ENCODE measurements at regions not wholly inside any gene's neighbourhood (a gene's known extent, or its start where the extent isn't known, plus 50 kb on each side); places are given as distances from the start of the nearest gene placed in this dataset.
A peak's percentile ranks its signal among the peaks of the same experiment; 100 is the strongest.
"Not testable (repeated sequence)": the region's sequence is repeated elsewhere in the genome, so short reads cannot be mapped to it uniquely, and the experiment has no call there.

GRCh38 chr17:54368906-54369305, 531.7 kb upstream of the TOM1L1 start:
- TF ChIP-seq, protein P1, sequence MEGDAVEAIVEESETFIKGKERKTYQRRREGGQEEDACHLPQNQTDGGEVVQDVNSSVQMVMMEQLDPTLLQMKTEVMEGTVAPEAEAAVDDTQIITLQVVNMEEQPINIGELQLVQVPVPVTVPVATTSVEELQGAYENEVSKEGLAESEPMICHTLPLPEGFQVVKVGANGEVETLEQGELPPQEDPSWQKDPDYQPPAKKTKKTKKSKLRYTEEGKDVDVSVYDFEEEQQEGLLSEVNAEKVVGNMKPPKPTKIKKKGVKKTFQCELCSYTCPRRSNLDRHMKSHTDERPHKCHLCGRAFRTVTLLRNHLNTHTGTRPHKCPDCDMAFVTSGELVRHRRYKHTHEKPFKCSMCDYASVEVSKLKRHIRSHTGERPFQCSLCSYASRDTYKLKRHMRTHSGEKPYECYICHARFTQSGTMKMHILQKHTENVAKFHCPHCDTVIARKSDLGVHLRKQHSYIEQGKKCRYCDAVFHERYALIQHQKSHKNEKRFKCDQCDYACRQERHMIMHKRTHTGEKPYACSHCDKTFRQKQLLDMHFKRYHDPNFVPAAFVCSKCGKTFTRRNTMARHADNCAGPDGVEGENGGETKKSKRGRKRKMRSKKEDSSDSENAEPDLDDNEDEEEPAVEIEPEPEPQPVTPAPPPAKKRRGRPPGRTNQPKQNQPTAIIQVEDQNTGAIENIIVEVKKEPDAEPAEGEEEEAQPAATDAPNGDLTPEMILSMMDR (IDR thresholded peaks at IDR 0.05; ENCODE audit: unreplicated experiment in 3 of 3) = no peak
- H3K9me3 Mint-ChIP-seq = peaks cover 2% of the 10 kb centered on the region
- peaks cover 7% of the 10 kb centered on the region for H3K4me1 Mint-ChIP-seq
- H3K27ac Mint-ChIP-seq = no peak overlapping the region
- H3K36me3 Mint-ChIP-seq (ENCODE audit: low read depth) = no peaks in the 10 kb centered on the region
- H3K27me3 Mint-ChIP-seq (ENCODE audit: low read depth) = no peaks in the 10 kb centered on the region
- H3K4me3 Mint-ChIP-seq = no peak overlapping the region

DNA sequence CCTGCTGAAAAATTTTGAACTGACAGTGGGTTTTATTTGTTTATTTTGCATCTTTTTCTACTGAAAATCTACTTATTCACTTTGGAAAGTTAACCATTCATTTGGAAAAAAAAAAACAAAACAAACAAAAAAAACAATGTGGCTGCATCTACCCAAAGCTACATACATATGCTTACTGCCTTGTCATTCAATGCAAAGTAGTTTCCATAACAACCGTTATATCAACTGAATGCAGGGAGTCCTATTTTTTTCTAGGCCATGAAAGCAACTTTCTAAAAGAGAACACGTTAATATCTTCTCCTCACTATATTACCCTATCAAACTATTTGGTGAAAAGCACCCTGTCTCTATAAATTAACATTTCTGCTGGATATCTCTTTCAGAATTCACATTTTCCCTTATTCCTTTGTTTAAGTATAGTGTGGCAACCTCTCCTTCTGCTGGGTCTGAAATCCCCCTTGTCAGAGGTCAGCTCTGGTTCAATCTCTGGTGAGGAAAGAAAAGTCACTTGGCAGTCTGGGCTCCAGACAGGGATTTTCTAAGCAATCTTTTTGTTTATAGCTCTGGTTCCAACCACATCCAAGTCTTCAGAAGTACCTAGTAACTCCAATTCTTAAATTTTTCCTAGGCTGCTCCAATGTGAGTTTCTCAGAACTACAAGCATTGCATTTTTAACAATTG, 528.4 kb upstream of the TOM1L1 start:
- no peaks in the 10 kb centered on the region for H3K4me1 Mint-ChIP-seq
- H3K27me3 Mint-ChIP-seq (ENCODE audit: low read depth) = no peaks in the 10 kb centered on the region
- TF ChIP-seq, protein P1 (IDR thresholded peaks at IDR 0.05; ENCODE audit: unreplicated experiment in 3 of 3) = no peak
- H3K36me3 Mint-ChIP-seq (ENCODE audit: low read depth) = no peaks in the 10 kb centered on the region
- H3K4me3 Mint-ChIP-seq = no peak overlapping the region
- H3K9me3 Mint-ChIP-seq = peaks cover 2% of the 10 kb centered on the region
- peak overlapping the region in 1 of 3 experiments; percentile 46 for H3K27ac Mint-ChIP-seq

GRCh38 chr17:54373970-54374369, 526.7 kb upstream of the TOM1L1 start:
- Mint-ChIP-seq H3K9me3 (peaks cover 2% of the 10 kb centered on the region), H3K27me3 (ENCODE audit: low read depth) (peaks cover 3% of the 10 kb centered on the region), H3K4me3 (no peak overlapping the region), H3K27ac (no peak overlapping the region), H3K4me1 (no peaks in the 10 kb centered on the region), H3K36me3 (ENCODE audit: low read depth) (no peaks in the 10 kb centered on the region)
- TF ChIP-seq, protein P1 (IDR thresholded peaks at IDR 0.05; ENCODE audit: unreplicated experiment in 3 of 3) = no peak

DNA sequence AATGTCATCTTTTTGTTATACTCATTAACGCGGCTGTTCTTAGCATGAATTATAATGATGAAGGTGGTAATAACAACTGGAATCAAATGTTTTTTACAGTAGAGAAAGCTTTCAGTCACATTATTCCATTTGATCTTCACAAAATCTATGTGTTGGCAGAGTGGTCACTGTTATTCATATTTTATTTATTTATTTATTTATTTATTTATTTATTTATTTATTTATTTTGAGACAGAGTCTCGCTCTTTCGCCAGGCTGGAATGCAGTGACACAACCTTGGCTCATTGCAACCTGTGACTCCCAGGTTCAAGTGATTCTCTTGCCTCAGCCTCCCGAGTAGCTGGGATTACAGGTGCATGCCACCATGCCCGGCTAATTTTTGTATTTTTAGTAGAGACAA, 524.2 kb upstream of the TOM1L1 start:
- not testable (repeated sequence) for H3K9me3 Mint-ChIP-seq; H3K4me3 Mint-ChIP-seq; H3K27ac Mint-ChIP-seq; H3K27me3 Mint-ChIP-seq (ENCODE audit: low read depth); H3K36me3 Mint-ChIP-seq (ENCODE audit: low read depth); H3K4me1 Mint-ChIP-seq

DNA sequence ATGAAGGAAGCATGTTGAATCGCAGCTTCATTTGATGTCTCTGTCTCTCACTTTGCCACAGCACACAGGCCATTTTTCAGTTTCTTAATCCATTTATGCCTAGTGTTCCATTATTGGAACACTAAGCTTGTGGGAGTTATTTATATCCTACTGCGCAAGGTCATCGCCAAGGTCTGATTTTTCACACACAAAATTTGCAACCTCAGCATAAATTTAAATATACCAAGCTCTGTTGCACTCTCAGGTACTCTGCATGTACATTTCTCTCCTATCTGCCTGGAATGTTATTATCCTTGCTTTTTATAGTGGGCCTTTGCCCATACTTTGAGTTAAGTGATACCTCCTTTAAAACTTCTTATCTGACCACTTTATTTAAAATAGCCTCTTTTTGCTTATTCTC, 519.2 kb upstream of the TOM1L1 start:
- TF ChIP-seq, protein P1 (IDR thresholded peaks at IDR 0.05; ENCODE audit: unreplicated experiment in 3 of 3) = no peak
- Mint-ChIP-seq H3K9me3 (no peaks in the 10 kb centered on the region), H3K27ac (no peak overlapping the region), H3K36me3 (ENCODE audit: low read depth) (no peaks in the 10 kb centered on the region), H3K4me3 (no peak overlapping the region), H3K27me3 (ENCODE audit: low read depth) (peaks cover 3% of the 10 kb centered on the region), H3K4me1 (no peaks in the 10 kb centered on the region)

DNA sequence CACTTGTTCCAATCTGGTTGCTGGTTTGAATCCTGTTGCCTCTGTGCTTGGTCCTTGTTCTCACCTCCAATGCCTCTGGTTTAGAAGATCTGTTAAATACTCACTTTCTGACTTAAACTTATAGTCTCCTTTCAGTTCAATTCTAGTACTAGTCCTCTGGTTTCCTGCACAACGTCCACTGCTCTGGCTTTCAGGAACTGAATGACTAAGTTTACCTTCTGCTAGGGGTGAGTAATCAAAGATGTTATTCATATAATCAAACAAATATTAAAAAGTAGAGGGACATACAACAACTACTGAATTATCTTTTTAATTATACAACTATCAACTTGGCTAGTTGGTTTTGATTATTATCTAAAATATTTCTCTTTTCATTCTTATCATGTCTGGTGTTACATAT, 496.4 kb upstream of the TOM1L1 start:
- no peak overlapping the region for H3K27ac Mint-ChIP-seq
- H3K36me3 Mint-ChIP-seq (ENCODE audit: low read depth) = no peaks in the 10 kb centered on the region
- no peaks in the 10 kb centered on the region for H3K27me3 Mint-ChIP-seq (ENCODE audit: low read depth)
- TF ChIP-seq, protein P1 (IDR thresholded peaks at IDR 0.05; ENCODE audit: unreplicated experiment in 3 of 3) = no peak
- no peak overlapping the region for H3K4me3 Mint-ChIP-seq
- H3K9me3 Mint-ChIP-seq = no peaks in the 10 kb centered on the region
- H3K4me1 Mint-ChIP-seq = no peaks in the 10 kb centered on the region
